Osteocyte (in vitro differentiated cells): ENCODE measurements at regions not wholly inside any gene's neighbourhood (a gene's known extent, or its start where the extent isn't known, plus 50 kb on each side); places are given as distances from the start of the nearest gene placed in this dataset.
"Not testable (repeated sequence)": the region's sequence is repeated elsewhere in the genome, so short reads cannot be mapped to it uniquely, and the experiment has no call there.

Experiments
- DNase-seq: peaks from one replicate; pipeline ENCODE4 v3.0.0; 2021; ENCODE audit warnings: mixed read lengths; ENCODE audit not compliant: unreplicated experiment; ENCODE audit errors: extremely low spot score
- H3K27ac Mint-ChIP-seq: one replicate; pipeline ENCODE4 v1.8.0; 2021; ENCODE audit warnings: mild to moderate bottlenecking, mixed read lengths; ENCODE audit not compliant: unreplicated experiment
- H3K27me3 Mint-ChIP-seq: one replicate; pipeline ENCODE4 v1.8.0; 2021; ENCODE audit warnings: mixed read lengths; ENCODE audit not compliant: unreplicated experiment
- H3K36me3 Mint-ChIP-seq: one replicate; pipeline ENCODE4 v1.8.0; 2021; ENCODE audit warnings: mixed read lengths; ENCODE audit not compliant: unreplicated experiment
- H3K4me1 Mint-ChIP-seq: one replicate; pipeline ENCODE4 v1.8.0; 2021; ENCODE audit warnings: mixed read lengths; ENCODE audit not compliant: unreplicated experiment
- H3K4me3 Mint-ChIP-seq: one replicate; pipeline ENCODE4 v1.8.0; 2021; ENCODE audit warnings: mild to moderate bottlenecking, moderate library complexity, mixed read lengths; ENCODE audit not compliant: unreplicated experiment
- H3K9me3 Mint-ChIP-seq: one replicate; pipeline ENCODE4 v1.8.0; 2021; ENCODE audit warnings: mixed read lengths; ENCODE audit not compliant: unreplicated experiment
- TF ChIP-seq, protein P1 (sequence below): fragments of 200-600 bp; sonication (generic); IDR thresholded peaks from 2 replicates; pipeline ENCODE4 v1.5.0; 2021; ENCODE audit warnings: antibody characterized with exemption, mild to moderate bottlenecking, moderate library complexity

DNA sequence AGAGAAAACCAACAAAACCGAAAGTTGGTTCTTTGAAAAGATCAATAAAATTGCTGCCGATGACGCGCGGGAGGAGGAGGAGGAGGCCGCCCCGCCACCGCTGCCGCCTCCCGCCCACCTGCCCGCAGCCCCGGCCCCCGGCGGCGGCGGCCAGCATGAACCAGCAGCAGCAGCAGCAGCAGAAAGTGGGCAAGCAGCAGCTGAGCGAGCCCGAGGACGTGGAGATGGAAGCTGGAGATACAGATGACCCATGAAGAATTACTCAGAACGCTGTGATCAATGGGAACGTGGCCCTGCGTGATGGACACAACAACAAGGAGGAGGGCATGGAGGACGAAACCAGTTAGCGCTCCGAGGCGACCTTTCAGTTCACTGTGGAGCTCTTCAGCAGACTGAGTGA lies 53.9 kb upstream of the EFNA5 start:
- Mint-ChIP-seq H3K4me1 (no peaks in the 10 kb centered on the region), H3K27me3 (no peaks in the 10 kb centered on the region), H3K9me3 (peaks cover 41% of the 10 kb centered on the region), H3K27ac (no peak overlapping the region), H3K36me3 (peaks cover 2% of the 10 kb centered on the region), H3K4me3 (no peak overlapping the region)
- TF ChIP-seq, protein P1, sequence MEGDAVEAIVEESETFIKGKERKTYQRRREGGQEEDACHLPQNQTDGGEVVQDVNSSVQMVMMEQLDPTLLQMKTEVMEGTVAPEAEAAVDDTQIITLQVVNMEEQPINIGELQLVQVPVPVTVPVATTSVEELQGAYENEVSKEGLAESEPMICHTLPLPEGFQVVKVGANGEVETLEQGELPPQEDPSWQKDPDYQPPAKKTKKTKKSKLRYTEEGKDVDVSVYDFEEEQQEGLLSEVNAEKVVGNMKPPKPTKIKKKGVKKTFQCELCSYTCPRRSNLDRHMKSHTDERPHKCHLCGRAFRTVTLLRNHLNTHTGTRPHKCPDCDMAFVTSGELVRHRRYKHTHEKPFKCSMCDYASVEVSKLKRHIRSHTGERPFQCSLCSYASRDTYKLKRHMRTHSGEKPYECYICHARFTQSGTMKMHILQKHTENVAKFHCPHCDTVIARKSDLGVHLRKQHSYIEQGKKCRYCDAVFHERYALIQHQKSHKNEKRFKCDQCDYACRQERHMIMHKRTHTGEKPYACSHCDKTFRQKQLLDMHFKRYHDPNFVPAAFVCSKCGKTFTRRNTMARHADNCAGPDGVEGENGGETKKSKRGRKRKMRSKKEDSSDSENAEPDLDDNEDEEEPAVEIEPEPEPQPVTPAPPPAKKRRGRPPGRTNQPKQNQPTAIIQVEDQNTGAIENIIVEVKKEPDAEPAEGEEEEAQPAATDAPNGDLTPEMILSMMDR, result no peak
- no peak for DNase-seq

DNA sequence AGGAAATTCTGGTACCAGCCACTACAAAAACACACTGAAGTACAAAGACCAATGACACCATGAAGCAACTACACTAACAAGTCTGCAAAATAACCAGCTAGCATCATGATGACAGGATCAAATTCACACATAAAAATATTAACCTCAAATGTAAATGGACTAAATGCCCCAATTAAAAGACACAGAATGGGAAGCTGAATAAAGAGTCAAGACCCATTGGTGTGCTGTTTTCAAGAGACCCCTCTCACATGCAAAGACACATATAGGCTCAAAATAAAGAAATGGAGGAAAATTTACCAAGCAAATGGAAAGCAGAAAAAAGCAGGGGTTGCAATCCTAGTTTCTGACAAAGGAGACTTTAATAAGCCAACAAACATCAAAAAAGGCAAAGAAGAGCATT lies 50.5 kb upstream of the EFNA5 start:
- not testable (repeated sequence) for H3K27me3 Mint-ChIP-seq, H3K36me3 Mint-ChIP-seq, H3K4me3 Mint-ChIP-seq, DNase-seq, H3K27ac Mint-ChIP-seq, H3K4me1 Mint-ChIP-seq
- peaks cover 50% of the 10 kb centered on the region for H3K9me3 Mint-ChIP-seq
